Retina (tissue), 1 donor: ENCODE measurements at regions not wholly inside any gene's neighbourhood (a gene's known extent, or its start where the extent isn't known, plus 50 kb on each side); places are given as distances from the start of the nearest gene placed in this dataset.
A peak's percentile ranks its signal among the peaks of the same experiment; 100 is the strongest.
"Not testable (repeated sequence)": the region's sequence is repeated elsewhere in the genome, so short reads cannot be mapped to it uniquely, and the experiment has no call there.

Experiments
- DNase-seq: peaks from one replicate; pipeline ENCODE4 v3.0.0-alpha.2; 2016

- DNase-seq: no peak
These were observed 200.6 kb downstream of the DUSP10 start for GRCh38 chr1:221541296-221541695.

GRCh38 chr1:221543529-221544120, 198.3 kb downstream of the DUSP10 start:
- no peak for DNase-seq

- no peak for DNase-seq
These were observed 192.9 kb downstream of the DUSP10 start for GRCh38 chr1:221548942-221549341.

- no peak for DNase-seq
These were observed 192.1 kb downstream of the DUSP10 start for GRCh38 chr1:221549815-221550214.

- not testable (repeated sequence) for DNase-seq
These were observed 189.1 kb downstream of the DUSP10 start for GRCh38 chr1:221552792-221553191.

GRCh38 chr1:221555689-221556433, 186.0 kb downstream of the DUSP10 start:
- DNase-seq: peak; percentile 43

- no peak for DNase-seq
These were observed 185.5 kb downstream of the DUSP10 start for GRCh38 chr1:221556435-221556834.

- no peak for DNase-seq
These were observed 184.9 kb downstream of the DUSP10 start for GRCh38 chr1:221557013-221557412.

- DNase-seq: no peak
These were observed 183.5 kb downstream of the DUSP10 start for GRCh38 chr1:221558396-221558795.

GRCh38 chr1:221559911-221560310, 182.0 kb downstream of the DUSP10 start:
- no peak for DNase-seq

- DNase-seq: no peak
These were observed 179.1 kb downstream of the DUSP10 start for GRCh38 chr1:221562542-221563475.

GRCh38 chr1:221563476-221563921, 178.4 kb downstream of the DUSP10 start:
- no peak for DNase-seq

GRCh38 chr1:221564891-221565290, 177.0 kb downstream of the DUSP10 start:
- DNase-seq: no peak

GRCh38 chr1:221565711-221566110, 176.2 kb downstream of the DUSP10 start:
- no peak for DNase-seq

- no peak for DNase-seq
These were observed 173.9 kb downstream of the DUSP10 start for GRCh38 chr1:221567859-221568507.

GRCh38 chr1:221573756-221574155, 168.1 kb downstream of the DUSP10 start:
- no peak for DNase-seq

- no peak for DNase-seq
These were observed 167.4 kb downstream of the DUSP10 start for GRCh38 chr1:221574529-221574928.

- no peak for DNase-seq
These were observed 166.3 kb downstream of the DUSP10 start for GRCh38 chr1:221575605-221576004.

- DNase-seq: no peak
These were observed 165.6 kb downstream of the DUSP10 start for GRCh38 chr1:221576268-221576667.

- no peak for DNase-seq
These were observed 158.4 kb downstream of the DUSP10 start for GRCh38 chr1:221583465-221583864.

- DNase-seq: not testable (repeated sequence)
These were observed 154.9 kb downstream of the DUSP10 start for GRCh38 chr1:221587013-221587412.

GRCh38 chr1:221591250-221591649, 150.6 kb downstream of the DUSP10 start:
- not testable (repeated sequence) for DNase-seq

- DNase-seq: no peak
These were observed 147.3 kb downstream of the DUSP10 start for GRCh38 chr1:221594576-221594975.
